ENCODE measurements at regions not wholly inside any gene's neighbourhood (a gene's known extent, or its start where the extent isn't known, plus 50 kb on each side); places are given as distances from the start of the nearest gene placed in this dataset.
"Not testable (repeated sequence)": the region's sequence is repeated elsewhere in the genome, so short reads cannot be mapped to it uniquely, and the experiment has no call there.

- DNase-seq (ENCODE audit: low spot score), result peak; percentile 49
These were observed 497.8 kb downstream of the PREX1 start for GRCh38 chr20:48329676-48330664.

- no peak for DNase-seq (ENCODE audit: low spot score)
These were observed 498.7 kb downstream of the PREX1 start for GRCh38 chr20:48329031-48329615.

- DNase-seq (ENCODE audit: low spot score), result not testable (repeated sequence)
These were observed 500.0 kb downstream of the PREX1 start for GRCh38 chr20:48327848-48328247.

- no peak for DNase-seq (ENCODE audit: low spot score)
These were observed 500.9 kb downstream of the PREX1 start for GRCh38 chr20:48326868-48327267.

- DNase-seq (ENCODE audit: low spot score), result no peak
These were observed 501.4 kb downstream of the PREX1 start for GRCh38 chr20:48326434-48326691.

GRCh38 chr20:48325656-48326433 lies 502.0 kb downstream of the PREX1 start:
- DNase-seq (ENCODE audit: low spot score), result no peak

GRCh38 chr20:48324744-48325143 lies 503.1 kb downstream of the PREX1 start:
- no peak for DNase-seq (ENCODE audit: low spot score)

GRCh38 chr20:48321271-48321670 lies 506.5 kb downstream of the PREX1 start:
- no peak for DNase-seq (ENCODE audit: low spot score)

GRCh38 chr20:48319943-48320584 lies 507.7 kb downstream of the PREX1 start:
- no peak for DNase-seq (ENCODE audit: low spot score)

GRCh38 chr20:48317578-48317977 lies 510.2 kb downstream of the PREX1 start:
- no peak for DNase-seq (ENCODE audit: low spot score)

GRCh38 chr20:48314925-48315592 lies 512.7 kb downstream of the PREX1 start:
- DNase-seq (ENCODE audit: low spot score), result no peak

- DNase-seq (ENCODE audit: low spot score), result no peak
These were observed 514.5 kb downstream of the PREX1 start for GRCh38 chr20:48313324-48313723.

- DNase-seq (ENCODE audit: low spot score), result no peak
These were observed 515.8 kb downstream of the PREX1 start for GRCh38 chr20:48311956-48312355.

GRCh38 chr20:48310305-48310704 lies 517.5 kb downstream of the PREX1 start:
- DNase-seq (ENCODE audit: low spot score), result no peak

GRCh38 chr20:48309293-48309692 lies 518.5 kb downstream of the PREX1 start:
- no peak for DNase-seq (ENCODE audit: low spot score)

GRCh38 chr20:48308882-48309281 lies 518.9 kb downstream of the PREX1 start:
- no peak for DNase-seq (ENCODE audit: low spot score)

GRCh38 chr20:48308232-48308781 lies 519.5 kb downstream of the PREX1 start:
- no peak for DNase-seq (ENCODE audit: low spot score)

- DNase-seq (ENCODE audit: low spot score), result no peak
These were observed 520.5 kb downstream of the PREX1 start for GRCh38 chr20:48307277-48307676.

GRCh38 chr20:48302844-48303542 lies 517.7 kb upstream of the SULF2 start:
- no peak for DNase-seq (ENCODE audit: low spot score)

GRCh38 chr20:48302149-48302548 lies 516.9 kb upstream of the SULF2 start:
- DNase-seq (ENCODE audit: low spot score), result no peak
